HFF-Myc (cell line): ENCODE measurements at regions not wholly inside any gene's neighbourhood (a gene's known extent, or its start where the extent isn't known, plus 50 kb on each side); places are given as distances from the start of the nearest gene placed in this dataset.
"Not testable (repeated sequence)": the region's sequence is repeated elsewhere in the genome, so short reads cannot be mapped to it uniquely, and the experiment has no call there.

Experiments used
- DNase-seq: peaks from one replicate; pipeline ENCODE4 v3.0.0-alpha.2; 2011; ENCODE audit warnings: low read depth; ENCODE audit errors: extremely low read depth
- H3K4me3 ChIP-seq: replicated peaks from 2 replicates; pipeline ENCODE4 v1.5.1; 2011; ENCODE audit warnings: low read depth, mild to moderate bottlenecking, control low read depth, low read length
- TF ChIP-seq, protein P1 (sequence below): IDR thresholded peaks from 2 replicates; pipeline ENCODE4 v1.5.1; 2012; ENCODE audit warnings: mild to moderate bottlenecking, low read depth, low read length, control low read depth; ENCODE audit errors: missing control alignments

DNA sequence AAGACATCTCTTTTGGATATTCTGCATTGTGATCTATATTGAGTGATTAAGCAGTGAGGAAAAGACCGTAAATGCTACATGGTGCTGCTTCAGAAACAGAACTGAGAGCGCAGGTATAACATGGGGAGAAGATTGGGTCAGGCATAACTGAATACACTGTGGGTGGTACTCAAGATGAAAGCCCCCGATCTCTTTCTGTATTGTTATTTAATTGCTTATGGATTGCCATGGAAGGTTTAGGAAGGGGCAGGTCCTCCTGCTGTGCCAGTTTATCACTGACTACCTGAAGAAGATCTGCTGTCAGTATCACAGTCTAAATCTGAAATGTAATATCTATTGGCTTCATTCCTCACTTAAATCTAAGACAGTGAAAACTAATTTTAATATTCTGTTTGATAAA is 1568.7 kb upstream of the CELF4 start:
- H3K4me3 ChIP-seq, result no peak overlapping the region
- TF ChIP-seq, protein P1, sequence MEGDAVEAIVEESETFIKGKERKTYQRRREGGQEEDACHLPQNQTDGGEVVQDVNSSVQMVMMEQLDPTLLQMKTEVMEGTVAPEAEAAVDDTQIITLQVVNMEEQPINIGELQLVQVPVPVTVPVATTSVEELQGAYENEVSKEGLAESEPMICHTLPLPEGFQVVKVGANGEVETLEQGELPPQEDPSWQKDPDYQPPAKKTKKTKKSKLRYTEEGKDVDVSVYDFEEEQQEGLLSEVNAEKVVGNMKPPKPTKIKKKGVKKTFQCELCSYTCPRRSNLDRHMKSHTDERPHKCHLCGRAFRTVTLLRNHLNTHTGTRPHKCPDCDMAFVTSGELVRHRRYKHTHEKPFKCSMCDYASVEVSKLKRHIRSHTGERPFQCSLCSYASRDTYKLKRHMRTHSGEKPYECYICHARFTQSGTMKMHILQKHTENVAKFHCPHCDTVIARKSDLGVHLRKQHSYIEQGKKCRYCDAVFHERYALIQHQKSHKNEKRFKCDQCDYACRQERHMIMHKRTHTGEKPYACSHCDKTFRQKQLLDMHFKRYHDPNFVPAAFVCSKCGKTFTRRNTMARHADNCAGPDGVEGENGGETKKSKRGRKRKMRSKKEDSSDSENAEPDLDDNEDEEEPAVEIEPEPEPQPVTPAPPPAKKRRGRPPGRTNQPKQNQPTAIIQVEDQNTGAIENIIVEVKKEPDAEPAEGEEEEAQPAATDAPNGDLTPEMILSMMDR, result no peak
- DNase-seq, result no peak

DNA sequence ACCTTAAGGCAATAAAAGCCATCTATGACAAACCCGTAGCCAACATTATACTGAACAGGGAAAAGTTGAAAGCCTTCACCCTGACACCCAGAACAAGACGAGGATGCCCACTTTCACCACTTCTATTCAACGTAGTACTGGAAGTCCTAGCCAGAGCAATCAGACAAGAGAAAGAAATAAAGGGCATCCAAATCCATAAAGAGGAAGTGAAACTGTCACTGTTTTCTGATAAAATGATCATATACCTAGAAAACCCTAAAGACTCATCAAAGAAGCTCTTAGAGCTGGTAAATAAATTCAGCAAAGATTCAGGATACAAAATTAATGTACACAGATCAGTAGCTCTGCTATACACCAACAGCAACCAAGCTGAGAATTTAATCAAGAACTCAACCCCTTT is 1561.9 kb upstream of the CELF4 start:
- DNase-seq, H3K4me3 ChIP-seq: not testable (repeated sequence)

DNA sequence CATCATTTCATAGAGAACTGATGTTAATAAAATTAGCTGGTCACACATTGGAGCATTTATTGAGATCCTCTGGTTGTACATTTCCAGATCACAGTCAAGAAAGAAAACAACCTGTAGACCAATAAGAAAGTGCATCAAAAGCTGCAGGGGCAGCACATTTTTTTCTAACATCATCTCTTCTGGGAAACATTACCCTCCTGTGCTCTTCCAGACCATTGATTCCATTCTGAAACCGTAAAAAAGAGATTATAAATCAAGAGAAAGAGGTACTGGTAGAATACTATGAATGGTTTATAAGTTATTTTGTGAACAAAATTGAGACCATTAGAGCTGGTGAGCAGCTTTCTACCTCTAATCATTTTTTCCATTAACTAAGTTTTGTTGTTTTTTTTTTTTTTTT is 1548.2 kb upstream of the CELF4 start:
- no peak for DNase-seq
- no peak overlapping the region for H3K4me3 ChIP-seq
- TF ChIP-seq, protein P1, result no peak

DNA sequence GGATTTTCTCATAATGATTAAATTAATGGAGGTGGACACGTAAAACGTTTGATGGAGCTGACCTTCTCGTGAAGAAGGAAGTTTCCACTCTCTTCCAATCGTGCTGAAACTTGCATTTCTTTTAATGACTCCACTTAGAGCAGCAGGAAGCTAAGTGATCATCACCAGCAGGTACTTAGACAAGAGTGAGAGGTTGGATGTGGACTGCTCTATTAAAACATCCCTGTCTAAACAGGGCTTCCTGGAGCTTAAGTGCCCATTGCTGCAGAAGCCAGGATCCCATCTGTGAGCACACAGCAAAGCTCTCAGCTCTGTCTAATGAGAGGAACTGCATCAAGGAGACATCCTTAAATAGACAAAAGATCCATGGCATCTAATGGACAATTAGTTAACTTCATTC is 1539.5 kb upstream of the CELF4 start:
- no peak for DNase-seq
- TF ChIP-seq, protein P1, result no peak
- no peak overlapping the region for H3K4me3 ChIP-seq

DNA sequence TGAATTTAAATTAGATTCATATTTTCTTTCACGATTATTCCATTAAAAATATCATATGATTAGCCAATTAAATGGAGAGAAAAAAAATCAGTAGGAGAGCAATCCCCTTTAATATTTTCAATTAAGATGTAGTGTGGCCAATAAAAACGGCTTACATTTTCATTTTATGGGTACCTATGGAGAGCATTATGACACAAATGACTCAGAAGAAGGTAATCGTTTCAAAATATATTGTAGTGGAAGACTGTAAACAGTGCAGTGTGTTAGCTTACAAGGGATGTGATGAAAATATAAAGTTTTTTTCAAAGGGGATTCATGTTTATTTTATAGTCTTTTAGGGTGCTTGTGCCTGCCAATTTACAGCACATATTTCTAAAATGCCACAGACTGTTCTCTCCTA is 1507.4 kb upstream of the CELF4 start:
- H3K4me3 ChIP-seq, result no peak overlapping the region
- TF ChIP-seq, protein P1, result no peak
- no peak for DNase-seq

DNA sequence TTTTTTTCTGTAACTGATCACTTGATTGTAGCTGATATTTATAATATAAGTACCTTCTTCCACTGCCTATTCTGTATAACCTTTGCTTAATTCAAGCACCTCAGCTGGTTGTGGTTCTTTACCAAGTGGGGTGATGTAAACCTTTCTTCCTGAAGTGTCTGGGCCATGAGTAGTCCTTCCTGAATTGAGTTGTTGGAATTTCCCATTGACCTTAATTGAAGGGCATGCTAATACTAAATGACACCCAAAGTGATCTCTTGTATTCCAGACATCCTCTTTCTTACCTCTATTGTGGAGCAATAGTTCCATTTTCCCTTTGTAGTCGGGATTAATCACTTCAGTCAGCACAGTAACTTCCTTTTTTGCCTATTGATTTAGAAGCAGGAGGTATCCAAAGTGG is 1496.8 kb upstream of the CELF4 start:
- DNase-seq, result no peak
- TF ChIP-seq, protein P1, result no peak
- no peak overlapping the region for H3K4me3 ChIP-seq

DNA sequence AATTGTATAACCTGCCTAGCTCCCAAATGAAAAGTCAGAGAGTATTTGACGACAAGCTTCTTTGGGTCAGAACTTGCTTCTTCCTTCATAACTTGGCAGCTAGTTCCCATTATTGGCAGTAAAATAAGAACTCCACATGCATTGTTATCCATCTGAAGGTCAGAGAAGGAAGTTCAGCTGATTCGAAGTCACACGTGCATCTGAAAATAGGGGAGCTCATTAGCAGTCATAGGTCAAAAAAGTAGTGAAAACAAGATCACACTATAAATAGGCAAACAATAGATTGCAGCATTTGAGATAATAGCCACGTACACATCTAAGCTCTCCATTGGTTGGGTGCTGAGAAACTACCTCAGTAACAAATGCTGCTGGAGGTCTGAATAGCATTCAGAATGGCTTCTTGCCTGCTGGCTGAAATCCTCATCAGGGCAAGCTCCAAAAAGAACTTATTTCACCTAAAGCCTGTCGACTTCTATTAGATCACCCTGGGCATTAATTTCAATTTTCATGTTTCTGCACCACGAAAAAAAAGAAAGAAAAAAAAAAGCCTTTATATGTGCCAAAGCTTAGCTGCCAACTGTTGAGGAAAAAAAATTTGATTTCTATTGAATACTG is 1492.9 kb upstream of the CELF4 start:
- no peak for DNase-seq
- TF ChIP-seq, protein P1, result no peak
- H3K4me3 ChIP-seq, result no peak overlapping the region
